ENCODE measurements at regions not wholly inside any gene's neighbourhood (a gene's known extent, or its start where the extent isn't known, plus 50 kb on each side); places are given as distances from the start of the nearest gene placed in this dataset.

- 80 to 82% (median 81%) methylated on average over 7 of the region's 7 CpGs for WGBS, 4 donors
- intact Hi-C loops (cut with DNase I) = no loop called here
- H3K4me1 ChIP-seq = no peaks in the 10 kb centered on the region
- ATAC-seq (no peak), DNase-seq (no peak)
- no peaks in the 10 kb centered on the region for H3K9me3 ChIP-seq
- no peak for TF ChIP-seq POLR2A (IDR thresholded peaks at IDR 0.05)
- no peak for TF ChIP-seq CTCF (IDR thresholded peaks at IDR 0.05)
- no peak overlapping the region for H3K4me3 ChIP-seq
- H3K36me3 ChIP-seq = no peaks in the 10 kb centered on the region
- no peak overlapping the region for H3K27ac ChIP-seq
- peaks cover 0 to 6% (median 0%) of the 10 kb centered on the region in 9 donors for H3K27me3 ChIP-seq
Measured at GRCh38 chr15:61518191-61518950, 289.3 kb upstream of the RORA start.

DNA sequence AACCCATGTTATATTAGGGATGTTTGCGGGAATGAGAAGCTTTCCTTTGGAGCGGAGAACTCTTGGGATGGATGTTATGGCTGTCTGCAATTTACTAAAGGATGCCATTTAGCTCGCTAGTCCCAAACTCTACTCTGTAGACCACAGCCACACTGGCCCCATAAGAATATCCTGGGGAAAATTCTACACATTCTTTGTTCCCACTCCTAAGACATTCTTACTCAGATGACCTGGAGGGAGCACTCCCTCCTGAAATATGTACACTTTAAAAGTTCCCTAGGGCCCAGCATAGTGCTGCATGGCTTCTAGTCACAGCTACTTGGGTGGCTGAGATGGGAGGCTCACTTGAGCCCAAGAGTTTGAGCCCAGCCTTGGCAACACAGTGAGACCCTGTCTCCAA lies 288.7 kb upstream of the RORA start:
- peaks cover 0 to 6% (median 0%) of the 10 kb centered on the region in 9 donors for H3K27me3 ChIP-seq
- 92 to 95% (median 94%) methylated on average over 3 of the region's 3 CpGs for WGBS, 4 donors
- ATAC-seq = no peak

DNA sequence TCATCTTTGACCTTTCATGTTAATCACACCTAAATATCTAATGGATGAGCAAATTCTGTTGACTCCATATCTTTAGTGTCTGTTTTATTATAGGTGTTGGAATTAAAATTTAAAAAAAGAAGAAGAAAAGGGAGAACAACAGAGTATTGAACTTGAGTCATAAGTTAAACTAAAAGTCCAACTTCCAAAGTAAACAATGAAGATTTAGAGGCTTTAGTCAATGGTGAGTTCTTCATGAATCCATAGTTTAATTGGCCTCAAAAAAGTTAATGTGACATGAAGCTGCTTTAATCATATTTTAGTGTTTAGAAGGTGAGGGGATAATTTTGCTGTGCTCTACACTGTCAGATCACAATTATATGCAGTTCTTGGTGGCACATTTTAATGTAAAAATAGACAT lies 288.2 kb upstream of the RORA start:
- ATAC-seq (no peak), DNase-seq (no peak)
- intact Hi-C loops (cut with DNase I) = no loop called here
- no peaks in the 10 kb centered on the region for H3K4me1 ChIP-seq
- TF ChIP-seq CTCF (IDR thresholded peaks at IDR 0.05) (no peak), POLR2A (IDR thresholded peaks at IDR 0.05) (no peak)
- no peak overlapping the region for H3K4me3 ChIP-seq
- H3K9me3 ChIP-seq = no peaks in the 10 kb centered on the region
- H3K27ac ChIP-seq = no peak overlapping the region
- H3K27me3 ChIP-seq = peaks cover 0 to 6% (median 0%) of the 10 kb centered on the region in 9 donors
- no peaks in the 10 kb centered on the region for H3K36me3 ChIP-seq

More for the DNA sequence above, 288.7 kb upstream of the RORA start:
- Histone ChIP-seq H3K36me3 (no peaks in the 10 kb centered on the region), H3K4me1 (no peaks in the 10 kb centered on the region), H3K27ac (no peak overlapping the region), H3K4me3 (no peak overlapping the region), H3K9me3 (no peaks in the 10 kb centered on the region)
- no peak for TF ChIP-seq CTCF (IDR thresholded peaks at IDR 0.05)
- TF ChIP-seq POLR2A (IDR thresholded peaks at IDR 0.05) = no peak
- DNase-seq = no peak
- intact Hi-C loops (cut with DNase I) = no loop called here

GRCh38 chr15:61511756-61512155 lies 282.7 kb upstream of the RORA start:
- H3K9me3 ChIP-seq = no peaks in the 10 kb centered on the region
- H3K27ac ChIP-seq = no peak overlapping the region
- TF ChIP-seq POLR2A (IDR thresholded peaks at IDR 0.05) (no peak), CTCF (IDR thresholded peaks at IDR 0.05) (no peak)
- DNase-seq = no peak
- 51 to 75% (median 64%) methylated on average over 1 of the region's 1 CpG for WGBS, 4 donors
- peaks cover 0 to 6% (median 0%) of the 10 kb centered on the region in 9 donors for H3K27me3 ChIP-seq
- intact Hi-C loops (cut with DNase I) = no loop called here
- H3K4me1 ChIP-seq = no peaks in the 10 kb centered on the region
- no peak for ATAC-seq
- H3K36me3 ChIP-seq = no peaks in the 10 kb centered on the region
- H3K4me3 ChIP-seq = no peak overlapping the region
